HG02798 (cell line): ENCODE measurements at regions not wholly inside any gene's neighbourhood (a gene's known extent, or its start where the extent isn't known, plus 50 kb on each side); places are given as distances from the start of the nearest gene placed in this dataset.

Source experiments
- ATAC-seq: cut with Tn5 transposase; IDR thresholded peaks from one replicate; pipeline ENCODE4 v1.9.1; 2021; ENCODE audit warnings: mild to moderate bottlenecking; ENCODE audit not compliant: unreplicated experiment, poor library complexity

GRCh38 chr3:116767726-116768125 lies 58.1 kb downstream of the TUSC7 start:
- no peak for ATAC-seq

DNA sequence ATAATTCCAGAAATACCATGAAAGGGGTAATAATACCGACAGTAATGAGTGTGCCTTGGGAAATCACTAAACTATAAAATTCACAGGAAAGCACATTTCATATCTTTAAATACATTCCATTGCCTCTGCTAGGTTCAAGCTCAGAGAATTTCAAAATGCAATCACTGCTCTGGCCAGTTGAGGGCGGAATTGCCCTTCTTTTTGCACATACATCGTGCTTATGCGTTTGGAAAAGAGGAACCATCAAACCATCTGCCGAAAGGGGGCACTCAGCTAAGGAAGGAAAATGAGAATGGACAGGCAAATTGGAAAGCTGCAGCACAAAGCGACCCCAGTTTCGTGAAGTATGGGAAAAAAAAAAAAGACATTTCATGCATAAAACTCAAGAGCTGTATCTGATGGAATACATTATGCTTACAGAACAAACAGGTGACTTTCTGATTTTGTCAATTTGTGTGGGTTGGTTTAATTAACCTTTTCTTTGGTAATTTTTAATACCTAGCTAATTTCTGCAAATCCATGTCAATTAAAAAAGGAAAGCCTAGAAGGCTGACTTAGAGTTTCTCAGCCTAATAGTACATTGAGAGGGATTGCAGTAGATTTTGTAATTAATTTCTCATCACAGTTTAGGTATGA lies 61.4 kb downstream of the TUSC7 start:
- ATAC-seq, result peak; percentile 99

- ATAC-seq, result no peak
Measured at GRCh38 chr3:116776880-116777785, 67.6 kb downstream of the TUSC7 start.

DNA sequence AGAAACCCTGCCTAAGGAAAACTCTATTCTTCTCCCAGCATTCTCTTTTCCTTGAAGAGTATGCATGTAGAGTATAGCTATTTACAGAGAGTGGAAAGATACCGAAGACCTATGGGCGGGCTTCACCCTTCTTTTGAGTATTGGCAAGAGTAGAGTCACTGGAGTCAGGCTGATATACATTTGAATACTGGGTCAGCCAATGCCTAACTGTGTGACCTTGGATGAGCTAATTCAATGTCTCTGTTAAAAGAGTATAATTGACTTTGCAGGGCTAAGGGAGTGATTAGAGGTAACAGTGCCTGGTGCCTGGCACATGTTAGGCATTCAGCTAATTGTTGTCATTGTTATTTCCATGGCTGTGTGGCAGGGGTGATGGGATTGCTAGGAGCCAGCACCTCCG lies 75.6 kb downstream of the TUSC7 start:
- no peak for ATAC-seq

DNA sequence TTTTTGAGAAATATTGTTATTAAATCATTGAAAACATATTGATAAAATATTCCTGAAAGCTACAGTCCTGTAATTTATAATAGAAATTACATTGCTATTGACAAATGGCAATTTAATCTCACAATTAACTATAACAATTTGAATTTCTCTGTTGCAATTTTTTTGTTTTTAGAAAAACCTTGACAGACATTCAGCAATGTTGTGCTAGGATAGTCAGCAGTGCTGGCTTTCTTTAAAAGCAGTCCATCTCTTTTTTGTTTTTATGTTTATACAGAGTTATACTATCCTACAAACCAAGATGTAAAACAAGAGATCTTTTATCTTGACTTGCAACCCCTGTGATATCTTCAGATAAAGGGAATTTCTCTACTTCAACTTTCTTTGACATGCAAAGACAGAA lies 93.1 kb downstream of the TUSC7 start:
- ATAC-seq, result no peak

GRCh38 chr3:116806351-116806750 lies 96.8 kb downstream of the TUSC7 start:
- no peak for ATAC-seq

GRCh38 chr3:116808725-116809124 lies 99.1 kb downstream of the TUSC7 start:
- no peak for ATAC-seq

DNA sequence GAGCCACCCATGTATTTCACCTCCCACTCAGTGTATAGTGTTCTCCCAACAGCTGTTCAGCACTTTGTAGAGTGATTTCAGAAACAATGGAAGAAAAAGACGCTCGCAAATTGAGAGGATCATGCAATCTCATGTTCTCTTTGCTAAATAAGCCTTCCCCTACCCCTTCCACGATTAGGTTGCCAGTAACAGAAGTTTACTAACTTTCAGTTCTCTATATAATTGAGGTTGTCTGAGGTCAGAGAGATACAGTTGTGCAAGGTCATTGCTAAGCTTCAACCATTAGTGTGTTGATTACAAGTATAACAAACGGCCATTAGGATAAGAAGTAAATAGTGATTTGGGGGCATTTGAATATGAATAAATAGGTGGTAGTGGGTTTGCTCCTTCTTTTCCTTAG lies 99.6 kb downstream of the TUSC7 start:
- no peak for ATAC-seq

DNA sequence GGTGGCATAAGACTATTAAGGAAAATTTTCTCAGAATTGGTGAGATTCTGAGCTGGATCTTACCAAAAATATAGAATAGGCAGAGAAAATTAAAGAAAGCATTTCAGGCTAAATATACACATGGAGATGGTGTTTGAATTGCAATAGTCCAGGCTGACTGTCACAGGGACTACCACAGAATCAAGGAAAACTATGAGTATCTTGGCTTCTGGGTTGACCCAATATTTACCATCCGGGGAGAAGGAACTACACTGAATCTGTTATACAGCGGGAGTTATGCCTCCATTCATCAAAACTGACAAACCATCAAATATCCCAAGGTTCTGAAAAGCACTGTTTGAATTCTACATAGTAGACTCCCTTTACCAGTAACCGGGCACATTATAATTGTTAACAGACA lies 102.2 kb downstream of the TUSC7 start:
- ATAC-seq, result no peak

- no peak for ATAC-seq
Measured at GRCh38 chr3:116812949-116813348, 103.4 kb downstream of the TUSC7 start.

DNA sequence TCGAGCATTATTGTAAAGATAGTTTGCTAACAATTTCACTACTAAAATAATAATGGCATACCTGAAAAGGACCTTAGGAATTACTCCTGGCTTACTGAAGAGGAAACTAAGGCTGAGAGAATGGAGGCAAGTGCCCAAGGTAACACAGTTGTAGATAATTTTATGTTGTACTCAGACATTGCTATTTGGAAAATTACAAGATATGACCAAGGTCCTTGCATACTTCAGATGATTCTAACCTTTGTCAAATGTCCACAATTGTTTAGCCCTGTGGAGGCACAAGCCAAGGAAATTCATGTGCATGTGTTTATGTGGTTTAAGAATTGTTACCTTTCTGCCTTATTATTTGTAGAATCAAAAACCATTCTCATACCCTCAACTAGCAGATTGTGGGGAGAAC lies 105.7 kb downstream of the TUSC7 start:
- ATAC-seq, result no peak

- ATAC-seq, result no peak
Measured at GRCh38 chr3:116815831-116816588, 106.4 kb downstream of the TUSC7 start.

DNA sequence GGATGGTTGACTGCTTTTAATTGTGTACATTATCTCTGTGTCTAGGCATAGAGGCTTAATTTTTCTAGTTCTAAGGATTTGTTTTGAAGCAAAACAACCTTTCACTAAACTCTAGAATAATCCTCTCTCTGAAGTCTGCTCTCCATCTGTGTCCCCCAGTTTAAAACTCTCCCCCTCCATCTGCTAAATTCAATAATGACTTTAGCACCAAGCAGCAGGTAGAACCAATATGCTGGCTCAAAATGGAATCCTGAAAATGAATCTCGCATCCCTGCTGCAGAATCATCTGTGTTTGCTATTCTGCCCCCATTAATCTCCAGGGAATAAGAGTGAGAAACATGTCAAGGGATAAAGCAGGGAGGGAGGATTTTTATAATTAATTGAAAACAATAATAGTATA lies 111.8 kb downstream of the TUSC7 start:
- ATAC-seq, result no peak

GRCh38 chr3:116824208-116824607 lies 114.6 kb downstream of the TUSC7 start:
- ATAC-seq, result no peak

GRCh38 chr3:116833202-116833601 lies 123.6 kb downstream of the TUSC7 start:
- ATAC-seq, result no peak

- ATAC-seq, result no peak
Measured at GRCh38 chr3:116834816-116835215, 125.2 kb downstream of the TUSC7 start.

GRCh38 chr3:116835658-116836057 lies 126.1 kb downstream of the TUSC7 start:
- no peak for ATAC-seq

DNA sequence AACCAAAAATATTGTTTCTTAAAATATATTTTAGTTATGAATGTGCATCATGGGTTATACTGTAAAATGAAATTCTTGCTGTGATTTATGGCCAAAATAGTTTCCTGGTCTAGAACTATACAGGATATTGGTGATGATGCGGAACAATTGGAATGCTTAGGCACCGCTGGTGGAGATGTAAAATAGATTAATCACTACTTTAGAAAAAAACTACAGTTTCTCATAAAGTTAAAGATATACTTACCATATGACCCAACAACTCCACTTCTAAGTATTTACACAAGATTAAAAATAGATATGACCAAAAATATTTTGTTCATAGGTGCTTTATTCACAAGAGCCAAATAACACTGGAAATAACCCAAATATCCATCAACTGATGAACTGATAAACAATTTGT lies 126.7 kb downstream of the TUSC7 start:
- ATAC-seq, result no peak

GRCh38 chr3:116837483-116837882 lies 127.9 kb downstream of the TUSC7 start:
- no peak for ATAC-seq

DNA sequence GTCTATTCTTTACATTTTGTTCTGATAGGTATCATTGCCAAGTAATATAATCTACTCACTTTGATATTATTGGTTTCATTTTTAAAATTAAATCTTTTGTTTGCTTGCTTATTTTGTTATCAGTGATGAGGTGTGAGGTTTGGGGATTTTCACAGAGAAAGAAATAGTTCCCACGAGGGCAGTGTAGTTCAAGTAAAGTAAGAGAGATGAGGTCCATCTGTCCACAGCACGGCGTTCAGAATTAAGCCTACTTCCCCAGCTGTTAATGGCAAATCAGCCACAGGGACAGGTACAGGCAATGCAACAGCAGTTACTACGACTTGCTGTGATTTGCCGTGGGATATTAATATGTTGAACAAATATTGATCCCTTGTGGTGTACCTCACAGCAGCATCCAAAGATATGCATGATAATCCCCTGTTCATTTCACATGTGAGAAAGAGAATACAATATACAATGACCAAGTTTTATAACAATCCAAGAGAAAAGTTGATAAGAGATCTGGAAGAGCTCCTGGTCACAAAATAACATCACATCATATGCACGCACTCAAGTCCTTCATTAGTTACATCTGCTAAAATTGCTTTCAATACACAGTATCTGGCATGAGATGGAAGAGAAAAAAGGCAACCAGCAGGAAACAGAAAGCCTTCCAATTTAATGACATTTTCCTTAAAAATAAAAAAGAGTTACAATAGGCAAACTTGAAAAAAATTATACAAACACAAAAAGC lies 131.6 kb downstream of the TUSC7 start:
- no peak for ATAC-seq
